Osteocyte (in vitro differentiated cells): ENCODE measurements at regions not wholly inside any gene's neighbourhood (a gene's known extent, or its start where the extent isn't known, plus 50 kb on each side); places are given as distances from the start of the nearest gene placed in this dataset.

Experiments
- DNase-seq: peaks from one replicate; pipeline ENCODE4 v3.0.0; 2021; ENCODE audit warnings: mixed read lengths; ENCODE audit not compliant: unreplicated experiment; ENCODE audit errors: extremely low spot score
- H3K27ac Mint-ChIP-seq: one replicate; pipeline ENCODE4 v1.8.0; 2021; ENCODE audit warnings: mild to moderate bottlenecking, mixed read lengths; ENCODE audit not compliant: unreplicated experiment
- H3K27me3 Mint-ChIP-seq: one replicate; pipeline ENCODE4 v1.8.0; 2021; ENCODE audit warnings: mixed read lengths; ENCODE audit not compliant: unreplicated experiment
- H3K36me3 Mint-ChIP-seq: one replicate; pipeline ENCODE4 v1.8.0; 2021; ENCODE audit warnings: mixed read lengths; ENCODE audit not compliant: unreplicated experiment
- H3K4me1 Mint-ChIP-seq: one replicate; pipeline ENCODE4 v1.8.0; 2021; ENCODE audit warnings: mixed read lengths; ENCODE audit not compliant: unreplicated experiment
- H3K4me3 Mint-ChIP-seq: one replicate; pipeline ENCODE4 v1.8.0; 2021; ENCODE audit warnings: mild to moderate bottlenecking, moderate library complexity, mixed read lengths; ENCODE audit not compliant: unreplicated experiment
- H3K9me3 Mint-ChIP-seq: one replicate; pipeline ENCODE4 v1.8.0; 2021; ENCODE audit warnings: mixed read lengths; ENCODE audit not compliant: unreplicated experiment
- TF ChIP-seq, protein P1 (sequence below): fragments of 200-600 bp; sonication (generic); IDR thresholded peaks from 2 replicates; pipeline ENCODE4 v1.5.0; 2021; ENCODE audit warnings: antibody characterized with exemption, mild to moderate bottlenecking, moderate library complexity

DNA sequence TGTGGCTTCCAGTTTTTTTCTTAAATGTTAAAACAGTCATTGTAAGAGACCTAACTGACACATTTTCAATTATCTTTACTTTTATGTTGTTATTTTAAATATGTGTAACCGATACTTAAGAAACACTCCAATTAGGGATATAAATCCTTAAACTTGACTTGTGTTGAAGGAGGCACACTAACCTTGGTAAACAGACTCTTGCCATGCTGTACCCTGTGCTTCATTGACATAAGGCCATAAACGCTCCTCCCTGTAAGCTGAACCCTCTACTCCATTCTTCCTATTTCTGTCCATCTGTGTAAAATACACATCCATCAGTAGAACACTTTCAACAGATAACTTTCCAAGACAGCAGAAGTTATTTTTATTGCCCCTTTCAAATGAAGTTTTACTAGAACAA is 780.5 kb upstream of the FAM98A start:
- TF ChIP-seq, protein P1, sequence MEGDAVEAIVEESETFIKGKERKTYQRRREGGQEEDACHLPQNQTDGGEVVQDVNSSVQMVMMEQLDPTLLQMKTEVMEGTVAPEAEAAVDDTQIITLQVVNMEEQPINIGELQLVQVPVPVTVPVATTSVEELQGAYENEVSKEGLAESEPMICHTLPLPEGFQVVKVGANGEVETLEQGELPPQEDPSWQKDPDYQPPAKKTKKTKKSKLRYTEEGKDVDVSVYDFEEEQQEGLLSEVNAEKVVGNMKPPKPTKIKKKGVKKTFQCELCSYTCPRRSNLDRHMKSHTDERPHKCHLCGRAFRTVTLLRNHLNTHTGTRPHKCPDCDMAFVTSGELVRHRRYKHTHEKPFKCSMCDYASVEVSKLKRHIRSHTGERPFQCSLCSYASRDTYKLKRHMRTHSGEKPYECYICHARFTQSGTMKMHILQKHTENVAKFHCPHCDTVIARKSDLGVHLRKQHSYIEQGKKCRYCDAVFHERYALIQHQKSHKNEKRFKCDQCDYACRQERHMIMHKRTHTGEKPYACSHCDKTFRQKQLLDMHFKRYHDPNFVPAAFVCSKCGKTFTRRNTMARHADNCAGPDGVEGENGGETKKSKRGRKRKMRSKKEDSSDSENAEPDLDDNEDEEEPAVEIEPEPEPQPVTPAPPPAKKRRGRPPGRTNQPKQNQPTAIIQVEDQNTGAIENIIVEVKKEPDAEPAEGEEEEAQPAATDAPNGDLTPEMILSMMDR, result no peak
- Mint-ChIP-seq H3K36me3 (no peaks in the 10 kb centered on the region), H3K4me3 (no peak overlapping the region)

DNA sequence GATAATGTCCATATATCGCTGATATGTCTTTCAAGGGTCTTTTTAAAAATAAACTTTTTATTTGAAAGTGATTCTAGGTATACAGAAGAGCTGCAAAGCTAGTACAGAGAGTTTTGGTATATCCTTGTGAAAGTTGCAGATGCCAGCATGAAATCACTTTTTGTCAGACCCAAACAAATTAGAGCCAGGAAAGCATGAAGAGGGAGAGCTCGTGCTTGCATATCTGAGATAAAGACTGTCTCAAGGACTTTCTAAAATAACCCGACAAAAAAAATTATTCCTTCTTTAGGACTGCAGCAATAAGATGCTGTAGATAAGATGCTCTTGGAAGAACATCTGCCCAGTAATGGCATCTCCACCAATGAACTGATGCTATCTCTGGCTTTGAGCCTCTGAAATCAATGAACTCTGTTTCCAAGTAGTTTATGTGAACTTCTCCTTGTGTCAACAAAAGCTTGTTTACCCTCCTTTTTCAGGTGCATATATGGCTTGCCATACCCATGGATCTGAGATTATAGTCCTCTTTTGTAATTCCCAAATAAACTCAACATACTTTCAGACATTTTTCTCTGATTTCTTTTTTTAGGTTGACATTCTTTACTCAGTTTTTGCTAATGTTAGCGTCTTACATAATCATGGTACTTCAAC is 774.6 kb upstream of the FAM98A start:
- Mint-ChIP-seq H3K4me1 (no peaks in the 10 kb centered on the region), H3K36me3 (no peaks in the 10 kb centered on the region), H3K27me3 (no peaks in the 10 kb centered on the region), H3K4me3 (no peak overlapping the region), H3K27ac (no peak overlapping the region), H3K9me3 (no peaks in the 10 kb centered on the region)
- TF ChIP-seq, protein P1, result no peak
- no peak for DNase-seq

More for the DNA sequence above, 780.5 kb upstream of the FAM98A start:
- H3K27ac Mint-ChIP-seq, result no peak overlapping the region
- DNase-seq, result no peak
- no peaks in the 10 kb centered on the region for H3K4me1 Mint-ChIP-seq
- no peaks in the 10 kb centered on the region for H3K27me3 Mint-ChIP-seq
- H3K9me3 Mint-ChIP-seq, result peaks cover under 1% of the 10 kb centered on the region

DNA sequence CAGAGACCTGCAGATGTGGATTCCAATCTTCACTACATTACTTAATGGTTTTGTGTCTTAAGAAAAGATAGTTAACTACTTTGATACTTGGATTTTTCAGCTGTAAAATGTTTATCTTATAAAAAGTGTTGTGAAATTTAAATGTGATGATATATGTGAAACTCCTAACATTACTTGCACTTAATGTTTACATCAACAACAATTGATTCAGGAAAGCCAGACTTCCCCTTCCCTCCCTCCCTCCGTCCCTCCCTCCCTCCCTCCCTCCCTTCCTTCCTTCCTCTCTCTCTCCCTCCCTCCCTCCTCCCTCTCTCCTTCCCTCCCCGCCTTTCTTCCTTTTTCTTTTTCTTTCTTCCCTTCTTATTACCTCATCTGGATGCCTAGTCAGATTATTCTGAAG is 773.9 kb upstream of the FAM98A start:
- H3K27ac Mint-ChIP-seq, result no peak overlapping the region
- TF ChIP-seq, protein P1, result no peak
- no peak overlapping the region for H3K4me3 Mint-ChIP-seq
- no peaks in the 10 kb centered on the region for H3K27me3 Mint-ChIP-seq
- no peak for DNase-seq
- no peaks in the 10 kb centered on the region for H3K36me3 Mint-ChIP-seq
- H3K9me3 Mint-ChIP-seq, result no peaks in the 10 kb centered on the region
- H3K4me1 Mint-ChIP-seq, result no peaks in the 10 kb centered on the region

DNA sequence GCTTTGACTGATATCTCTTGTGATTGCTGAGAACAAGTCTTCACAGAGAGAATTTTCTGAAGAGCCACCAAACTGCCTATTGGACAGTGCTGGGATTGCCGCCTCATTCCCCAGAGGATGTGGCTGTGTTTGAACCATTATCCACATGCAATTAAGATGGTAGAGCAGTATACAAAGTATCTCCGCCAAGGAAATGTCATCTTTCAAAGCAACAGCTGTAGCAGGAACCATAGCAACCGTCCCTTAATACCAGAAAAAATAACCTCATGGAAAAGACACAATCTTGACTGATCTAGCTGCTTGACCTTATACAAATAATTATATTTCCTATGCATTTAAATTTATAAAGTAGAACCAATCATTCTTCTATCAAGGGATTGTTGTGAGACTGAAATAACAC is 772.6 kb upstream of the FAM98A start:
- no peak for DNase-seq
- no peaks in the 10 kb centered on the region for H3K36me3 Mint-ChIP-seq
- TF ChIP-seq, protein P1, result no peak
- H3K4me1 Mint-ChIP-seq, result no peaks in the 10 kb centered on the region
- no peak overlapping the region for H3K4me3 Mint-ChIP-seq
- no peaks in the 10 kb centered on the region for H3K27me3 Mint-ChIP-seq
- no peaks in the 10 kb centered on the region for H3K9me3 Mint-ChIP-seq
- H3K27ac Mint-ChIP-seq, result no peak overlapping the region

DNA sequence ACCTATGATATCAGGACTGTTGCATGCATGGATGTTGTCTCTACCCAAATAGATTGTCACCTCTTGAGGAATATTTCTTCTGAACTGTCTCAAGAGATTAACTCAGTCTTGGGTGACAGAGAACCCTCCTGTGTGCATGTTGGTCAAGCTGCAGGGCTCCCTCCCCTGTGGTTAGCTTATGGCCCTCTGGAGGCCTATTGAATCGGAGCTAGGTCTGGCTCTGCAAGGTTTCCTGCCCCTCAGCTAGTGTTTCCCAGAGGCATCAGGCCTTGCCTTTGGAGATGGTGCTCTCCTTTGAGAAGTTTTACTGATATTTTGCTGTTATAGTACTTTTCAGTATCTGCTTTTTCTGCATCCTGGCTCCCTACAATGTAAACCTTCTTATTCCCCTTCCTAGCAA is 769.2 kb upstream of the FAM98A start:
- Mint-ChIP-seq H3K9me3 (no peaks in the 10 kb centered on the region), H3K4me1 (no peaks in the 10 kb centered on the region), H3K36me3 (no peaks in the 10 kb centered on the region), H3K27ac (no peak overlapping the region), H3K27me3 (no peaks in the 10 kb centered on the region), H3K4me3 (no peak overlapping the region)
- DNase-seq, result no peak
- TF ChIP-seq, protein P1, result no peak
